Body of pancreas (tissue), 4 donors: ENCODE measurements at regions not wholly inside any gene's neighbourhood (a gene's known extent, or its start where the extent isn't known, plus 50 kb on each side); places are given as distances from the start of the nearest gene placed in this dataset.

ENCODE experiments used
- POLR2A ChIP-seq, 3 donors: fragments of 450-650 bp; IDR thresholded peaks; one replicate each; pipeline ENCODE4 v1.6.1; 2016; ENCODE audit warnings: antibody characterized with exemption in 3 of 3, mild to moderate bottlenecking in 2 of 3
- TF ChIP-seq, protein P1 (sequence below), 7 experiments: fragments of 450-650 bp in 4 of 7; fragments of 200-600 bp in 3 of 7; sonication (generic) in 3 of 7; IDR thresholded peaks; one replicate each; pipeline ENCODE4 v1.5.1; 2016 to 2019; ENCODE audit warnings: antibody characterized with exemption in 7 of 7

GRCh38 chr12:92593734-92594402 is 108.9 kb upstream of the PLEKHG7 start:
- TF ChIP-seq POLR2A (IDR thresholded peaks at IDR 0.05) = peak in 1 of 3 donors; percentile 35
- TF ChIP-seq, protein P1, sequence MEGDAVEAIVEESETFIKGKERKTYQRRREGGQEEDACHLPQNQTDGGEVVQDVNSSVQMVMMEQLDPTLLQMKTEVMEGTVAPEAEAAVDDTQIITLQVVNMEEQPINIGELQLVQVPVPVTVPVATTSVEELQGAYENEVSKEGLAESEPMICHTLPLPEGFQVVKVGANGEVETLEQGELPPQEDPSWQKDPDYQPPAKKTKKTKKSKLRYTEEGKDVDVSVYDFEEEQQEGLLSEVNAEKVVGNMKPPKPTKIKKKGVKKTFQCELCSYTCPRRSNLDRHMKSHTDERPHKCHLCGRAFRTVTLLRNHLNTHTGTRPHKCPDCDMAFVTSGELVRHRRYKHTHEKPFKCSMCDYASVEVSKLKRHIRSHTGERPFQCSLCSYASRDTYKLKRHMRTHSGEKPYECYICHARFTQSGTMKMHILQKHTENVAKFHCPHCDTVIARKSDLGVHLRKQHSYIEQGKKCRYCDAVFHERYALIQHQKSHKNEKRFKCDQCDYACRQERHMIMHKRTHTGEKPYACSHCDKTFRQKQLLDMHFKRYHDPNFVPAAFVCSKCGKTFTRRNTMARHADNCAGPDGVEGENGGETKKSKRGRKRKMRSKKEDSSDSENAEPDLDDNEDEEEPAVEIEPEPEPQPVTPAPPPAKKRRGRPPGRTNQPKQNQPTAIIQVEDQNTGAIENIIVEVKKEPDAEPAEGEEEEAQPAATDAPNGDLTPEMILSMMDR (IDR thresholded peaks at IDR 0.05) = no peak
